ENCODE measurements at regions not wholly inside any gene's neighbourhood (a gene's known extent, or its start where the extent isn't known, plus 50 kb on each side); places are given as distances from the start of the nearest gene placed in this dataset.

DNA sequence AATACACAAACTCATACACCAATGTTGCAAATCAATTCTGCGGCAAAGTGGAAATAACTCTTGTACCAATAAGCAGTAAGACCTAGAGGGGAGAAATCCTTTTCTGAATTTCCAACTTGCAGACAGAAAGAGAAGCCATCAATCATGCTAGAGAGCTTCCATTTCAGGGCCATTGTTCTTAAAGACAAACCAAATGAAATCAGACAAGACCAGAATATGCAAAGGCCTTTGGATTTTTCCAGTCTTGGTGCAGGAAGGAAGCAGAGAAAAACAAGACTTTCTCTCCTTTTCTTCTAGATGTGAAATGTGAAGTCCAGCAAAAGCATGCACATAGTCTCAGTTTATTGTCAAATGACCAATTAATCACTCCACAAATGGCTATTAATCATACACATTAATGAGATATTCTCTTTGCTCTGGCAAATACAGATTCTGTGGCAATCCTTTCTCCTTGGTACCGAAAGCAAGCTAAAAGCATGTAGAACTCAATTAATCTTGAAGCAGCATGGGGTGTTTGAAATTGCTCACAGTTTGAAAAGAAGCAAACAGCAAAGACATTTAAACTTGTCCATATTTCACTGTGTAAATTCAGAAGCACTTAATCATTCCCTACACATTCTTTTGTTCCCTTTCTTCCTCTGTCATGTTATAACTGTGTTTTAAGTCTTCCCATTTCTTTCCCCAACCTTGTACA is 466.1 kb downstream of the GPAT3 start:
- Histone ChIP-seq H3K9me3 (ENCODE audit: control insufficient read depth, insufficient read depth, low read depth, low read length) (no peaks in the 10 kb centered on the region), H3K27ac (ENCODE audit: low read length) (no peak overlapping the region), H3K4me3 (ENCODE audit: low read depth in 2 of 2, low read length in 2 of 2) (no peak overlapping the region), H3K27me3 (ENCODE audit: control insufficient read depth, insufficient read depth, low read length) (no peaks in the 10 kb centered on the region), H3K36me3 (ENCODE audit: control insufficient read depth, insufficient read depth, low read length) (no peaks in the 10 kb centered on the region), H3K4me1 (ENCODE audit: control insufficient read depth, insufficient read depth, low read length) (no peaks in the 10 kb centered on the region)
- intact Hi-C loops (cut with micrococcal nuclease; ENCODE audit: unreplicated experiment) (no loop called here), in situ Hi-C loops (cut with HindIII; ENCODE audit: low pct_unique_long_range_greater_than_20kb, low sequenced_read_pairs) (no loop called here)
- POLR2A ChIA-PET: interaction anchor here (0.6 kb wide), 1 partner anchor 509 kb away, joined by 4 read pairs; no protein-coding TSS in a partner anchor
- TF ChIP-seq SIN3A (IDR thresholded peaks at IDR 0.05; ENCODE audit: borderline replicate concordance, insufficient read depth, low read depth, low read length): no peak
- no TSS peak for BruUV-seq (replicated peaks)
- CTCF ChIA-PET: no interaction called here
- no peak for ATAC-seq
- DNase-seq (ENCODE audit: low read depth, low spot score): no peak

DNA sequence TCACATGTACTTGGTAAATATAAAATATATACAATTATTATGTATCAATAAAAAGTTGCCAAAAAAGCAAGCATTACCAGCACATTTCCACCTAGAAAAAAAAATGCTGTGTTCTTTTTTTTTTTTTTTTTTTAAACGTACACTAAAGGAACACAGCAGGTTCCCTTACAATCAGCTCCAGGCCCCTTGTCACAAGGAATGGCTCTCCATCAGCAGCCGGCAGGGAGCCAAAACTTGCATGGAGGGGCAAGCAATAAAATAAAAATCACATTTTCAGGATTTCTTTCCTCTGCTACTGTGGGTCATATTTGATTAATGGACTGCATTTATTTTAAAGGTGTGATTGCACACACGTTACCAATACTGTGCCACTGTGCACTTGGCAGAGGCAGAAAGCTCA is 460.3 kb downstream of the GPAT3 start:
- Histone ChIP-seq H3K36me3 (ENCODE audit: control insufficient read depth, insufficient read depth, low read length) (no peaks in the 10 kb centered on the region), H3K4me3 (ENCODE audit: low read depth in 2 of 2, low read length in 2 of 2) (no peak overlapping the region), H3K27me3 (ENCODE audit: control insufficient read depth, insufficient read depth, low read length) (no peaks in the 10 kb centered on the region), H3K4me1 (ENCODE audit: control insufficient read depth, insufficient read depth, low read length) (no peaks in the 10 kb centered on the region), H3K27ac (ENCODE audit: low read length) (no peak overlapping the region), H3K9me3 (ENCODE audit: control insufficient read depth, insufficient read depth, low read depth, low read length) (no peaks in the 10 kb centered on the region)
- in situ Hi-C loops (cut with HindIII; ENCODE audit: low pct_unique_long_range_greater_than_20kb, low sequenced_read_pairs) (no loop called here), intact Hi-C loops (cut with micrococcal nuclease; ENCODE audit: unreplicated experiment) (no loop called here)
- ATAC-seq (no peak), DNase-seq (ENCODE audit: low read depth, low spot score) (no peak)
- no TSS peak for BruUV-seq (replicated peaks)
- ChIA-PET CTCF (interaction anchor here (0.7 kb wide), 1 partner anchor 361 kb away, joined by 11 read pairs; no protein-coding TSS in a partner anchor), POLR2A (no interaction called here)
- TF ChIP-seq TCF7L2 (IDR thresholded peaks at IDR 0.05; ENCODE audit: low read depth, low read length) (no peak), POLR2AphosphoS5 (IDR thresholded peaks at IDR 0.05; ENCODE audit: low read depth, low read length) (no peak), SIN3A (IDR thresholded peaks at IDR 0.05; ENCODE audit: borderline replicate concordance, insufficient read depth, low read depth, low read length) (no peak)
- TF ChIP-seq, protein P1, sequence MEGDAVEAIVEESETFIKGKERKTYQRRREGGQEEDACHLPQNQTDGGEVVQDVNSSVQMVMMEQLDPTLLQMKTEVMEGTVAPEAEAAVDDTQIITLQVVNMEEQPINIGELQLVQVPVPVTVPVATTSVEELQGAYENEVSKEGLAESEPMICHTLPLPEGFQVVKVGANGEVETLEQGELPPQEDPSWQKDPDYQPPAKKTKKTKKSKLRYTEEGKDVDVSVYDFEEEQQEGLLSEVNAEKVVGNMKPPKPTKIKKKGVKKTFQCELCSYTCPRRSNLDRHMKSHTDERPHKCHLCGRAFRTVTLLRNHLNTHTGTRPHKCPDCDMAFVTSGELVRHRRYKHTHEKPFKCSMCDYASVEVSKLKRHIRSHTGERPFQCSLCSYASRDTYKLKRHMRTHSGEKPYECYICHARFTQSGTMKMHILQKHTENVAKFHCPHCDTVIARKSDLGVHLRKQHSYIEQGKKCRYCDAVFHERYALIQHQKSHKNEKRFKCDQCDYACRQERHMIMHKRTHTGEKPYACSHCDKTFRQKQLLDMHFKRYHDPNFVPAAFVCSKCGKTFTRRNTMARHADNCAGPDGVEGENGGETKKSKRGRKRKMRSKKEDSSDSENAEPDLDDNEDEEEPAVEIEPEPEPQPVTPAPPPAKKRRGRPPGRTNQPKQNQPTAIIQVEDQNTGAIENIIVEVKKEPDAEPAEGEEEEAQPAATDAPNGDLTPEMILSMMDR (IDR thresholded peaks at IDR 0.05): no peak
- TF ChIP-seq, protein P2, sequence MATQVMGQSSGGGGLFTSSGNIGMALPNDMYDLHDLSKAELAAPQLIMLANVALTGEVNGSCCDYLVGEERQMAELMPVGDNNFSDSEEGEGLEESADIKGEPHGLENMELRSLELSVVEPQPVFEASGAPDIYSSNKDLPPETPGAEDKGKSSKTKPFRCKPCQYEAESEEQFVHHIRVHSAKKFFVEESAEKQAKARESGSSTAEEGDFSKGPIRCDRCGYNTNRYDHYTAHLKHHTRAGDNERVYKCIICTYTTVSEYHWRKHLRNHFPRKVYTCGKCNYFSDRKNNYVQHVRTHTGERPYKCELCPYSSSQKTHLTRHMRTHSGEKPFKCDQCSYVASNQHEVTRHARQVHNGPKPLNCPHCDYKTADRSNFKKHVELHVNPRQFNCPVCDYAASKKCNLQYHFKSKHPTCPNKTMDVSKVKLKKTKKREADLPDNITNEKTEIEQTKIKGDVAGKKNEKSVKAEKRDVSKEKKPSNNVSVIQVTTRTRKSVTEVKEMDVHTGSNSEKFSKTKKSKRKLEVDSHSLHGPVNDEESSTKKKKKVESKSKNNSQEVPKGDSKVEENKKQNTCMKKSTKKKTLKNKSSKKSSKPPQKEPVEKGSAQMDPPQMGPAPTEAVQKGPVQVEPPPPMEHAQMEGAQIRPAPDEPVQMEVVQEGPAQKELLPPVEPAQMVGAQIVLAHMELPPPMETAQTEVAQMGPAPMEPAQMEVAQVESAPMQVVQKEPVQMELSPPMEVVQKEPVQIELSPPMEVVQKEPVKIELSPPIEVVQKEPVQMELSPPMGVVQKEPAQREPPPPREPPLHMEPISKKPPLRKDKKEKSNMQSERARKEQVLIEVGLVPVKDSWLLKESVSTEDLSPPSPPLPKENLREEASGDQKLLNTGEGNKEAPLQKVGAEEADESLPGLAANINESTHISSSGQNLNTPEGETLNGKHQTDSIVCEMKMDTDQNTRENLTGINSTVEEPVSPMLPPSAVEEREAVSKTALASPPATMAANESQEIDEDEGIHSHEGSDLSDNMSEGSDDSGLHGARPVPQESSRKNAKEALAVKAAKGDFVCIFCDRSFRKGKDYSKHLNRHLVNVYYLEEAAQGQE (IDR thresholded peaks at IDR 0.05; ENCODE audit: insufficient read depth in 1 of 2, low read depth in 2 of 2, low read length in 1 of 2): no peak

DNA sequence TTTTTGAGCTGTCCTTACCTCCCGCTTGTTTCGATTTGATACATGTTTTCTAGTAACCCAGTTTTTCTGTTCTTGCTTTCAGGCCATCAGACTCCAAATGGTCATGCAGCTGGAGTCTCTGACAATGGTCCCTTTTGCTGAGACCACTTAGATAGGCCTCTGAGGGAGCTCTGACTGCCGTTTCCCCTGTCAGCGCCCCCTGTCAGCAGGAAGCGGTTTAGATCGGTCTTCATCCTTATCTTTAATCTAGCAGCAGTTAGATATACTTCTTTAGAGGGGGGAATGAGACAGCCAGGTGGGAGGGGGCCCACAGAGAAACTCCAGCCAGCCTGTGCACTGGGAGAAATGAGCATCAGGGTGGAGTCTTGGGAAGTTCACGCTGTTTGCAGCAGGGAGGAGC is 457.9 kb downstream of the GPAT3 start:
- Histone ChIP-seq H3K27ac (ENCODE audit: low read length) (no peak overlapping the region), H3K9me3 (ENCODE audit: control insufficient read depth, insufficient read depth, low read depth, low read length) (no peaks in the 10 kb centered on the region), H3K4me1 (ENCODE audit: control insufficient read depth, insufficient read depth, low read length) (no peaks in the 10 kb centered on the region), H3K4me3 (ENCODE audit: low read depth in 2 of 2, low read length in 2 of 2) (no peak overlapping the region), H3K36me3 (ENCODE audit: control insufficient read depth, insufficient read depth, low read length) (no peaks in the 10 kb centered on the region), H3K27me3 (ENCODE audit: control insufficient read depth, insufficient read depth, low read length) (no peaks in the 10 kb centered on the region)
- DNase-seq (ENCODE audit: low read depth, low spot score): no peak
- ATAC-seq: no peak
- intact Hi-C loops (cut with micrococcal nuclease; ENCODE audit: unreplicated experiment) (no loop called here), in situ Hi-C loops (cut with HindIII; ENCODE audit: low pct_unique_long_range_greater_than_20kb, low sequenced_read_pairs) (no loop called here)
- ChIA-PET POLR2A (no interaction called here), CTCF (no interaction called here)
- BruUV-seq (replicated peaks): no TSS peak
- TF ChIP-seq, protein P2 (IDR thresholded peaks at IDR 0.05; ENCODE audit: insufficient read depth in 1 of 2, low read depth in 2 of 2, low read length in 1 of 2): no peak
- TF ChIP-seq SIN3A (IDR thresholded peaks at IDR 0.05; ENCODE audit: borderline replicate concordance, insufficient read depth, low read depth, low read length) (no peak), TCF7L2 (IDR thresholded peaks at IDR 0.05; ENCODE audit: low read depth, low read length) (no peak), POLR2AphosphoS5 (IDR thresholded peaks at IDR 0.05; ENCODE audit: low read depth, low read length) (no peak)
- TF ChIP-seq, protein P1 (IDR thresholded peaks at IDR 0.05): 0 out of 2 replicates have a peak, but pooled peaks have one; percentile 6
